Epithelial cell of esophagus (primary cell): ENCODE measurements at regions not wholly inside any gene's neighbourhood (a gene's known extent, or its start where the extent isn't known, plus 50 kb on each side); places are given as distances from the start of the nearest gene placed in this dataset.
"Not testable (repeated sequence)": the region's sequence is repeated elsewhere in the genome, so short reads cannot be mapped to it uniquely, and the experiment has no call there.

Experiments
- DNase-seq: peaks from one replicate; pipeline ENCODE4 v3.0.0; 2010; ENCODE audit warnings: low read depth
- H3K4me3 ChIP-seq: 2 replicates; pipeline ENCODE4 v1.5.1; 2011; ENCODE audit warnings: mild to moderate bottlenecking, low read length, control low read depth
- TF ChIP-seq, protein P1 (sequence below): IDR thresholded peaks from 2 replicates; pipeline ENCODE4 v1.5.1; 2011; ENCODE audit warnings: low read depth, mild to moderate bottlenecking, low read length, control low read depth, inconsistent platforms; ENCODE audit not compliant: insufficient read depth; ENCODE audit errors: missing control alignments

- DNase-seq, result no peak
- TF ChIP-seq, protein P1, sequence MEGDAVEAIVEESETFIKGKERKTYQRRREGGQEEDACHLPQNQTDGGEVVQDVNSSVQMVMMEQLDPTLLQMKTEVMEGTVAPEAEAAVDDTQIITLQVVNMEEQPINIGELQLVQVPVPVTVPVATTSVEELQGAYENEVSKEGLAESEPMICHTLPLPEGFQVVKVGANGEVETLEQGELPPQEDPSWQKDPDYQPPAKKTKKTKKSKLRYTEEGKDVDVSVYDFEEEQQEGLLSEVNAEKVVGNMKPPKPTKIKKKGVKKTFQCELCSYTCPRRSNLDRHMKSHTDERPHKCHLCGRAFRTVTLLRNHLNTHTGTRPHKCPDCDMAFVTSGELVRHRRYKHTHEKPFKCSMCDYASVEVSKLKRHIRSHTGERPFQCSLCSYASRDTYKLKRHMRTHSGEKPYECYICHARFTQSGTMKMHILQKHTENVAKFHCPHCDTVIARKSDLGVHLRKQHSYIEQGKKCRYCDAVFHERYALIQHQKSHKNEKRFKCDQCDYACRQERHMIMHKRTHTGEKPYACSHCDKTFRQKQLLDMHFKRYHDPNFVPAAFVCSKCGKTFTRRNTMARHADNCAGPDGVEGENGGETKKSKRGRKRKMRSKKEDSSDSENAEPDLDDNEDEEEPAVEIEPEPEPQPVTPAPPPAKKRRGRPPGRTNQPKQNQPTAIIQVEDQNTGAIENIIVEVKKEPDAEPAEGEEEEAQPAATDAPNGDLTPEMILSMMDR, result no peak
- no peak overlapping the region for H3K4me3 ChIP-seq
Observed at GRCh38 chr21:16215663-16216183, 485.9 kb downstream of the USP25 start.

- no peak for DNase-seq
- TF ChIP-seq, protein P1, result no peak
- no peak overlapping the region for H3K4me3 ChIP-seq
Observed at GRCh38 chr21:16216288-16216962, 486.6 kb downstream of the USP25 start.

GRCh38 chr21:16218682-16219343, 489.0 kb downstream of the USP25 start:
- TF ChIP-seq, protein P1, result no peak
- H3K4me3 ChIP-seq, result no peak overlapping the region
- DNase-seq, result no peak

GRCh38 chr21:16224756-16225155, 495.0 kb downstream of the USP25 start:
- H3K4me3 ChIP-seq, DNase-seq: not testable (repeated sequence)

DNA sequence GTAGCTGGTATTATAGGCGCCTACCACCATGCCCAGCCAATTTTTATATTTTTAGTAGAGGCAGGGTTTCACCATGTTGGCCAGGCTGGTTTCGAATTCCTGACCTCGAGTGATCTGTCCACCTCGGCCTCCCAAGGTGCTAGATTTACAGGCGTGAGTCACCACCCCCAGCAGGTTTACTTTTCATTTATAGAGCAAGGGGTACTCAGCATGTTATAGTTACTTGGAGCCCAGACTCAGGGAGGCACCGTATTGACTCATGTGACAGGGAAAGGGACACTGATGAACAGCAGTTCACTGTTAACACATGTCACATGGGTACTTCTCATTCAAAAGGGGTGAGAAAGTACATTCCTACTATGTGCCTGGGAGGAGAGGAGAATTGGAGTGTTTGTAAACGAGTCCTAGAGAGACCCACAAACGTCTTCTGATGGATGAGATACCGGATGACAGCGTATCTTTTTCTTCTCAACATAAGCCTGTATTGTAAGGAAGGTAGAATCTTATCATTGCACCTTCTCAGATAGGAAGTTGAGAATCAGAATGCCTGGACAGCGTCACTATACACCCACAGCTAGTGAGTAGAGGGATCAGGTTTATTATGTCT, 510.0 kb downstream of the USP25 start:
- H3K4me3 ChIP-seq, result no peak overlapping the region
- no peak for DNase-seq
- TF ChIP-seq, protein P1, result no peak

- DNase-seq, result no peak
- no peak overlapping the region for H3K4me3 ChIP-seq
- TF ChIP-seq, protein P1, result no peak
Observed at GRCh38 chr21:16241016-16241415, 511.2 kb downstream of the USP25 start.

- TF ChIP-seq, protein P1, result no peak
- H3K4me3 ChIP-seq, result no peak overlapping the region
- DNase-seq, result no peak
Observed at GRCh38 chr21:16241479-16241963, 511.7 kb downstream of the USP25 start.
